Fibroblast of skin of abdomen (primary cell): ENCODE measurements at regions not wholly inside any gene's neighbourhood (a gene's known extent, or its start where the extent isn't known, plus 50 kb on each side); places are given as distances from the start of the nearest gene placed in this dataset.
"Not testable (repeated sequence)": the region's sequence is repeated elsewhere in the genome, so short reads cannot be mapped to it uniquely, and the experiment has no call there.

Experiments
- DNase-seq: peaks from one replicate; pipeline ENCODE4 v3.0.0-alpha.2; 2013

DNA sequence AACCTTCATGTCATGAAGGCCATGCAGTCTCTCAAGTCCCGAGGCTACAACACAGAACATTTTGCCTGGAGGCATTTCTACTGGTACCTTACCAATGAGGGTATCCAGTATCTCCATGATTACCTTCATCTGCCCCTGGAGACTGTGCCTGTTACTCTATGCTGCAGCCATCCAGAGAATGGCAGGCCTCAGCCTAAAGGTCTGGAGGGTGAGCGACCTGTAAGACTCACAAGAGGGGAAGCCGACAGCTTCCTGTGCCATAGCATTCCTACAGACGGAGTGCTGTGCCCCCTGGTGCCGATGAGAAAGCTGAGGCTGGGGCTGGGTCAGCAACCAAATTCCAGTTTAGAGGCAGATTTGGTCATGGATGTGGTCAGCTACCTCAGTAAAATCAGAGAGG, 51.3 kb upstream of the CADPS start:
- no peak for DNase-seq

GRCh38 chr3:62928256-62928655, 53.0 kb upstream of the CADPS start:
- no peak for DNase-seq

- no peak for DNase-seq
Observed at GRCh38 chr3:62929771-62930170, 54.6 kb upstream of the CADPS start.

DNA sequence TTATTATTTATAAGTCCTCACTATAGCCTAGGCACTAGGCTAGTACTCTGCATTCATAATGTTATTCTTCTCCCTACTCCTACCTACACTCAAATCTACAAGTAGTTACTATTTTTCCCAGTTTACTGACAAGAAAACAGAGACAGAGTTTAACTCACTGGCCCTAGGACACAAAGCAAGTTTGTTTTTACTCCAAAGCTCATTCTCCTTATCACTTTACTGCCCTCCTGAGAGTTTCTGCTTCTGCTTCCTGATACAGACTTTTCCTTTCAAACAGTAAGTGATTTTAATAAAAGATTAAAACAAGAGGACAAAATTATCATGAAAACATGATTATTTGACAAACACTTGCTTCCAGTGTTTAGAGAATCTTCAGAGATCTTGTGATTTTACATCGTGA, 60.6 kb upstream of the CADPS start:
- DNase-seq: no peak

DNA sequence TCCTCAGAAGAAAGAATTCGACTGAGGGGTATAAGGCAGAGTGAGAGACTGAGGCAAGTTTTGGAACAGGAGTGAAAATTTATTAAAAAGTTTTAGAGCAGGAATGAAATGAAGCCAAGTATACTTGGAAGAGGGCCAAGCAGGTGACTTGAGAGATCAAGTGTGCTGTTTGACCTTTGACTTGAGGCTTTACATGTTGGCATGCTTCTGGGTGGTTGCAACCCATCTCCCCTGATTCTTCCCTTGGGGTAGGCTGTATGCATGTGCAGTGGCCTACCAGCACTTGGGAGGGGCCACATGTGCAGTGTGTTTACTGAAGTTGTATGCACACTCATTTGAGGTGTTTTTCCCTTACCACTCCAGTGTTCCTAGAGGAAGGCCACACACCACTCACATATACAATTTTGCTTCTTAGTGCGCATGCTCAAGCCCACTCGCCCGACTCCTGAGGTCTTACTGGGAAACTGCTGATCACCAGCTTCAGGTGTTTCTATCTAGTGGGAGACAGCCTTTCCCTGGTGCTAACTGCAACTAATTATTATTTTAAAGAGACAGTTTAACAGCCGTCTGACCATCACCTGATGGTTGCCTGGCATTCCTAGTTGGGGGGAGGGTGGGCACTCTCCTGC, 61.5 kb upstream of the CADPS start:
- no peak for DNase-seq

- DNase-seq: no peak
Observed at GRCh38 chr3:62938583-62938982, 63.4 kb upstream of the CADPS start.

DNA sequence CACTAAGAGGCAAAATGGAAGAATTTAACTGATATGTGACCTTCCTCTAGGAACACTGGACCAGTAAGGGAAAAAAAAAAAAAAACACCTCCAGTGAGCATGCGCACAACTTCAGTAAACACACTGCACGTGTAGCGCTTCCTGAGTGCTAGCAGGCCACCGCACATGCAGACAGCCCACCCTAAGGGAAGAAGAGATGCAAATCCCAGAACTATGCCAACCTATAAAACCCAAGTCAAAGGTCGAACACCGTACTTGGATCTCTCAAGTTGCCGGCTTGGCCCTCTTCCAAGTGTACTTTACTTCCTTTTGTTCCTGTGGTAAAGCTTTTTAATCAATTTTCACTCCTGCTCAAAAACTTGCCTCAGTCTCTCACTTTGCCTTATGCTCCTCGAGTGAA, 64.5 kb upstream of the CADPS start:
- no peak for DNase-seq

DNA sequence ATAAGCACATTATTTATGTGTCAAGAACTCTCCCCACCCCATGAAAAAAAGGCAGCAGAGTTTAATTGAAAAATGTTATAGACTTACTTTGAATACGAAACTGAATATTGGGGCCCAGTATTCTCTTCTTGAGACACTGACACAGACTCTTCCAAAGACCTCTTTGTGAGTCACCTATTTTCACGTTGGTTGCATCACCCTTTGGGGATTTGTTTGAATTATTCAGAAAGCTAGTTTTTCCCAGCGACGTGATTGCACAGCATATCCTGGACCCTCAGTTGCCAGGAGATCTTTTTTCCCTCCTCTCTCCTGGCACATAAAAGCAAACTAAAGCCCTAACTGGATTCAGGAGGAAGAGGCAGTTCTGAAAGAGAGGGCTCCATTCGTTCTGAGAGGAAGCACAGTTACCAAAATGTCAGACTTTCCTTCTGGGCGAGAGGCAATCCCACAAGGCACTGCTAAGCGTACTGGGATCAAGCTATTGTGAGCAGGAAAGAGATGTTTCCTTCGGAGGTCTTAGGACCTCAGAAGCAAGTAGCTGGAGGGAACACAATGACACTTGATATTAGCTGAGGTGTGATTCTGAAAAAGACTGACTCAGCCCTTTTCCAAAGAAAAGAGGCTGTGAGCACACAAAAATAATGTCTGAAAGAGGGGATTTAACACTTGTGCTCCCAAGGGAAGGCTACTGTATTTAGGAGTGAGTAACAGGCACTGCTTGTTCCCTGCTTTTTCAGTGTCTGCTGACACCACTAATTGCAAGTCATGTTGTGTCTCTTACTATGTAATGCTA, 65.8 kb upstream of the CADPS start:
- DNase-seq: peak; percentile 94

GRCh38 chr3:62942227-62942626, 67.0 kb upstream of the CADPS start:
- no peak for DNase-seq

DNA sequence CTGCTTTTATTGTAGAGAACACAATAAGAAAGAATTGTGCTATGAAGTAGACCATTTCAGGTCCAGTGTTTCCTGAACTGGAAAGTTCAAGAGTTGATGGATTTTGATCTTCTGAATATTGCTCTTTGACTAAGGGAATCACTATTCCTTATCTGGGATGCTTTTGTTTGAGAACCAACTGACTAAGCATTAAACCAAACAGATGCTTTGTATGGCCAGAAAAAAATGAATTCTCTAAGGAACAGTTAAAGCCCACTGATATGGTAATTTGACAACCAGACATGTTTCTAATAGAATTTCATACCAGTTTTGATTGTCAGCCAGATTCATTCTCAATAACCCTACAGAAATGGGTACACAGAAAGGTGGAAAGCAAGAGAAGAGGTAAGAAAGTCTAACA, 67.5 kb upstream of the CADPS start:
- DNase-seq: no peak

DNA sequence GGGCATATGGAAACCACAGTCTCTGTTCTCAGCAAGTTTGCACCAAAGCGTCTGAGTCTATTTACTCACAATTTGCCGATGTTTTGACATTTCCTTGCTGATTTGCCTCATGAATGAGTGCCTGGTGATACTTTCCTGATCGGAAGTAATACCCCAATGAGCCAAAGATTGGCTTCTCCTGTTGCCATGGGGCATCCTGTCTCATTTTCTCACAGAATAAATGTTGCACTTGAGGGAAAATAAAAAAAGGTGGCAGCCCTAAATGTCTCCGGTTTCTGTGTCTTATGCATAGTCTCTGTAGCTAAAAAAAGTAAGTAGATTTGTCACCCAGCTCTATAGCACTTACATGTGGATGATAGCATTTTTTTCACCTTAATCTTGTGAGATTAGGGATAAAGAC, 73.7 kb upstream of the CADPS start:
- DNase-seq: no peak

DNA sequence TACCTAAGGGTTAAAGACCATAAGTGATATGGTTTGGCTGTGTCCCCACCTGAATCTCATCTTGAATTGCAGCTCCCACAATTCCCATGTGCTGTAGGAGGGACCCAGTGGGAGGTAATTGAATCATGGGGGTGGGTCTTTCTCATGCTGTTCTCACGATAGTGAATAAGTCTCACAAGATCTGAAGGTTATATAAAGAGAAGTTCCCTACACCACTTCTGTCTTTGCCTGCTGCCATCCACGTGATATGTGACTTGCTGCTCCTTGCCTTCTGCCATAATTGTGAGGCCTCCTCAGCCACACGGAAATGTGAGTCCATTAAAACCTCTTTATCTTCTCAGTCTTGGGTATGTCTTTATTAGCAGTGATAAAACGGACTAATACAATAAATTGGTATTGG, 75.0 kb upstream of the CADPS start:
- DNase-seq: no peak

DNA sequence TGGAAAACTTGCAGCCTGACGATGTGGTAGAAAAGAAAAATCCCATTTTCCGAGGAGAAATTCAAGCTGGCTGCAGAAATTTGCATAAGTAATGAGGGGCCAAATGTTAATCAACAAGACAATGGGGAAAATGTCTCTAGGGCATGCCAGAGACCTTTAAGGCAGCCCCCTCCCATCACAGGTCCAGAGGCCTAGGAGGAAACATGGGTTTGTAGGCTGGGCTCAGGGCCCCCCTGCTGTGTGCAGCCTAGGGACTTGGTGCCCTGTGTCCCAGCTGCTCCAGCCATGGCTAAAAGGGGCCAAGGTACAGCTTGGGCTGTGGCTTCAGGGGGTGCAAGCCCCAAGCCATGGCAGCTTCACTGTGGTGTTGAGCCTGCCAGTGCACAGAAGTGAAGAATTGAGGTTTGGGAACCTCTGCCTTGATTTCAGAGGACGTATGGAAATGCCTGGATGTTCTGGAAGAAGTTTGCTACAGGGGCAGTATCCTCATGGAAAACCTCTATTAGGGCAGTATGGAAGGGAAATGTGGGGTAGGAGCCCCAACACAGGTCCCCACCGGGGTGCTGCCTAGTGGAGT, 75.9 kb upstream of the CADPS start:
- no peak for DNase-seq

- DNase-seq: not testable (repeated sequence)
Observed at GRCh38 chr3:62951880-62952279, 76.7 kb upstream of the CADPS start.

GRCh38 chr3:62954580-62954979, 79.4 kb upstream of the CADPS start:
- no peak for DNase-seq

DNA sequence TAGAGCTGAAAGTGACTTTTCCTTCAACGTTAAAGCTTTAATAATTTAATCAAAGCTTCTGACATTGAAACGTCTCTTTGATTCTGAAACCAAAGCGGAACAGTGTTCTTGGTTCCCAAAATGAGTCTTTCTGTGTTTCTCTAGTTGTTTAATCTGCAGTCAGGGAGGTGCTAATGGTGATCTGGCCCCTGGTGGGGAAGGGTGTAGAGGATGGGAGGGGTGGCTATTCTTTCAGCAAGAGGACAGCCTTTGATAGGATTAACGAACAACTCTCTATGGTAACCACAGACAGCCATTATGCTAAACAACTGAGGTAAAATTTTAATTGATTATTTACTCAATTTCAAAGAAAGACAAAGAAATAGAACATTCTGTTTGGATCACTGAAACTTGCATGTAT, 79.9 kb upstream of the CADPS start:
- no peak for DNase-seq

GRCh38 chr3:62956411-62956810, 81.2 kb upstream of the CADPS start:
- no peak for DNase-seq

DNA sequence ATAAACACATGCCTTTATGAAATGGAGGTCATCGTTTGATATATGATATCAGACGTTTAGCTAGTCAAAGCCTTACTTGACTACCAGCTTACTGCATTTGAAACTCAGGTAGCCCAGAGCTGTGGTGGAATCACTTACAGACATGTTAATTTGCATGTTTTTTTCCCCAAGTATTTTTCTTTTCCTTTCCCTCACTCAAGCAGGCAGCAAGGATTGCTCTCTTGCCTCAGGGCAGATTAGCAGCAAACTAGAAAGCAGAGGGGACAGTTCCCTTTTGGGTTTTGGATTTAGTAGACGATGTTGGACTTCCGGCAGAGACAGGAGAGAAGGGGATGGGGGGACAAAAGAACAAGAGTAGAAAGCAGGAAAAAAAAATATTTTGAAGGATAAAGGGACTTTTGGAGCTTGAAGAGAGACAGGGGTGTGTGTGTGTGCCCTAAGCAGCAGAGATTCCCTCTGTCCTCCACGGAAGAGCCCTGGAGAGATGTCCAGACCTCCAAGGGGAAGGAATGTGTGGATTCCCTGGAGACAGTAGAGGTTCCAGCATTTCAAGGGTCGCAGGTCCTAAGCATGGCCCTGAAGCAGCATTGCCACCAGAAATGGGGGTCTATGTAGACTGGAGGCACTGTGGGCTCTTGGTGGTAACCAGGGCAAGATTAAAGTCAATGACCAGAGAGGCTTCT, 86.8 kb upstream of the CADPS start:
- DNase-seq: no peak

DNA sequence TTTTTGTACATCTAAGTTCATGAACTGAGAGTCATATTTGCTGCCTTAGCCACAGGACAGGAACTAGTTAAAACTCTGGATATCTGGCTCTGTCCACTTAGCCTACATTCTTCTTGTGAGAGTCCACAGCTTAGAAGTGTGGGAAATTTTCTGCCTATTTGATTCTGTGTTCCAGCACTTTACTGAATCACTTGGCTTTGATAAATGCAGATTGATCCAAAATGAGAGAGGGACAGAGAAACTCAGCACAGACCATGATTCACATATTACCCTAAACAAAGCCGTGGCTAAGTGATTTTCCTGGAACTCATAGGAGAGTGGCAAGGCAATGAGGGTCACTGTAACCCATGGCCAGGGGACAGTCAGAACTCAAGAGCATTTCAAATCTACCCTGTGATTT, 87.5 kb upstream of the CADPS start:
- DNase-seq: no peak

GRCh38 chr3:62965311-62965710, 90.1 kb upstream of the CADPS start:
- DNase-seq: peak; percentile 48

- DNase-seq: no peak
Observed at GRCh38 chr3:62968128-62968527, 92.9 kb upstream of the CADPS start.

GRCh38 chr3:62970648-62971047, 95.4 kb upstream of the CADPS start:
- peak; percentile 47 for DNase-seq

DNA sequence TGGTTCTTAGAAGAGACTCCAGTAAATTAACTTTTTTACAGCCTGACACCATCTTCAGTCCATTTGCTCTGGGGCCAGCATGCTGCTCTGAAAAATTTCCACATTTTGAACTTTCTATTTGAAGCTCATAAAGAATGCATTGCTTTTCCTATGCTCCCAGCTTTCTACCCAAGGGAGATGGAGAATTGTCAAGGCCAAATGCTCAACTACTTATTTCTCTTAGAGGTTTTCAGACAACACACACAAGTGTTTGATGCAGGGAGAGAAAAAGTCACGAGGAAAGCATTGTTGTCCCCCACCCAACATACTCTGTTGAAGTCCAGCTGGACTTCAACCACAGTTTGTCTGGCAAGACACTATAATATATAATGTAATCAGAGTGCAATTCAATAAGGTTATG, 100.3 kb upstream of the CADPS start:
- no peak for DNase-seq

GRCh38 chr3:62981962-62982361, 106.7 kb upstream of the CADPS start:
- no peak for DNase-seq
